Cardiac muscle cell (in vitro differentiated cells and primary cell): ENCODE measurements at regions not wholly inside any gene's neighbourhood (a gene's known extent, or its start where the extent isn't known, plus 50 kb on each side); places are given as distances from the start of the nearest gene placed in this dataset.

Experiments used
- DNase-seq, 2 donors: peaks; one replicate each; pipeline versions ENCODE4 v3.0.0 to v3.0.0-alpha.2; 2010 to 2017; ENCODE audit warnings: low read depth in 1 of 2, low spot score in 1 of 2
- H3K27ac ChIP-seq: fragments of 200-600 bp; sonication (generic); 2 replicates; pipeline ENCODE4 v1.5.1; 2016
- H3K27me3 ChIP-seq: fragments of 200-600 bp; sonication (generic); 2 replicates; pipeline ENCODE4 v1.6.0; 2016; ENCODE audit warnings: control low read depth
- H3K36me3 ChIP-seq: fragments of 200-600 bp; sonication (generic); 2 replicates; pipeline ENCODE4 v1.5.1; 2016; ENCODE audit warnings: control low read depth
- H3K4me1 ChIP-seq: fragments of 200-600 bp; sonication (generic); 2 replicates; pipeline ENCODE4 v1.8.1; 2017; ENCODE audit warnings: low read depth, mild to moderate bottlenecking, mixed run types
- H3K4me3 ChIP-seq: fragments of 200-600 bp; sonication (generic); 2 replicates; pipeline ENCODE4 v1.5.1; 2016; ENCODE audit warnings: mild to moderate bottlenecking
- H3K9me3 ChIP-seq: fragments of 200-600 bp; sonication (generic); 2 replicates; pipeline ENCODE4 v1.5.1; 2017; ENCODE audit warnings: low read depth, mild to moderate bottlenecking, control low read depth
- TF ChIP-seq, protein P1 (sequence below): IDR thresholded peaks from 2 replicates; pipeline ENCODE4 v1.5.1; 2012; ENCODE audit warnings: low read depth, mild to moderate bottlenecking, low read length

DNA sequence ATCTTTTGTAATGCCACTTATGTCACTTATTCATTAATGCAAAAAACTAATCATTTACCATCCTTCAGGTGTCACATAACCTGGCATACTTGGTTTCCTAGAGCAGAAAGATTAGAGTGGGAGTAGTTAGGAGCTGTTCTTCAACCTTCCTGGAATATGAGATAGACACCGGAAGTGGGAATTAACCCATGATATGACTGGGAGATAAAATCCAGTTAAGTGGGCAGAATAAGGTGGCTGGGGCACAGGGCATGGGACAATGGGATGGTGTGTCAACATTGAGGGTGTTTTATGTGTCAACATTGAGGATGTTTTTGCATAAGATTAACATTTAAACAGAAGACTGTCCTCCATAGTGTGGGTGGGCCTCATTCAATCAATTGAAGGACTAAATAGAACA, 94.3 kb upstream of the CBLB start:
- H3K27me3 ChIP-seq: no peaks in the 10 kb centered on the region
- no peaks in the 10 kb centered on the region for H3K4me1 ChIP-seq
- no peak overlapping the region for H3K27ac ChIP-seq
- TF ChIP-seq, protein P1, sequence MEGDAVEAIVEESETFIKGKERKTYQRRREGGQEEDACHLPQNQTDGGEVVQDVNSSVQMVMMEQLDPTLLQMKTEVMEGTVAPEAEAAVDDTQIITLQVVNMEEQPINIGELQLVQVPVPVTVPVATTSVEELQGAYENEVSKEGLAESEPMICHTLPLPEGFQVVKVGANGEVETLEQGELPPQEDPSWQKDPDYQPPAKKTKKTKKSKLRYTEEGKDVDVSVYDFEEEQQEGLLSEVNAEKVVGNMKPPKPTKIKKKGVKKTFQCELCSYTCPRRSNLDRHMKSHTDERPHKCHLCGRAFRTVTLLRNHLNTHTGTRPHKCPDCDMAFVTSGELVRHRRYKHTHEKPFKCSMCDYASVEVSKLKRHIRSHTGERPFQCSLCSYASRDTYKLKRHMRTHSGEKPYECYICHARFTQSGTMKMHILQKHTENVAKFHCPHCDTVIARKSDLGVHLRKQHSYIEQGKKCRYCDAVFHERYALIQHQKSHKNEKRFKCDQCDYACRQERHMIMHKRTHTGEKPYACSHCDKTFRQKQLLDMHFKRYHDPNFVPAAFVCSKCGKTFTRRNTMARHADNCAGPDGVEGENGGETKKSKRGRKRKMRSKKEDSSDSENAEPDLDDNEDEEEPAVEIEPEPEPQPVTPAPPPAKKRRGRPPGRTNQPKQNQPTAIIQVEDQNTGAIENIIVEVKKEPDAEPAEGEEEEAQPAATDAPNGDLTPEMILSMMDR: no peak
- H3K9me3 ChIP-seq: peaks cover 3% of the 10 kb centered on the region
- no peaks in the 10 kb centered on the region for H3K36me3 ChIP-seq
- H3K4me3 ChIP-seq: no peak overlapping the region
- DNase-seq: no peak

DNA sequence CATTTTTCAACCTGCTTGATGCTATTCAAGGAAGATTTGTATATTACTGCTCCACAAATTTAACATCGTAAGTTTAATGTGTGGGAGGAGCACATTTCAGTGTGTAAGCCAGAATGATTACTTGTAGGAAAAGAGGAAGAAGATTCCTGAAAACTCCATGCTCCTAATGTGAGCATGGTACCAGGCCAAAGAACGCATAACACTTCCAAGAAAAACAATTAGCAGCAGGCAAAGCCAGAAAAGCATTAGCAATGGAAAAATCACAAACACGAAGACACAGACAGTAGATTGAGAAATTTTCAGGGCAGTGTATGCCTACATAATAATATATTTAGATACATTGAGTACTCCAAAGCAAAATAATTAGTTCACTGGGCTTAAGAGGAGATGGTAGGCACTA, 96.6 kb upstream of the CBLB start:
- no peaks in the 10 kb centered on the region for H3K27me3 ChIP-seq
- peaks cover 3% of the 10 kb centered on the region for H3K9me3 ChIP-seq
- DNase-seq: peak in 1 of 2 donors; percentile 81
- no peak overlapping the region for H3K4me3 ChIP-seq
- TF ChIP-seq, protein P1: no peak
- no peak overlapping the region for H3K27ac ChIP-seq
- no peaks in the 10 kb centered on the region for H3K4me1 ChIP-seq
- no peaks in the 10 kb centered on the region for H3K36me3 ChIP-seq

DNA sequence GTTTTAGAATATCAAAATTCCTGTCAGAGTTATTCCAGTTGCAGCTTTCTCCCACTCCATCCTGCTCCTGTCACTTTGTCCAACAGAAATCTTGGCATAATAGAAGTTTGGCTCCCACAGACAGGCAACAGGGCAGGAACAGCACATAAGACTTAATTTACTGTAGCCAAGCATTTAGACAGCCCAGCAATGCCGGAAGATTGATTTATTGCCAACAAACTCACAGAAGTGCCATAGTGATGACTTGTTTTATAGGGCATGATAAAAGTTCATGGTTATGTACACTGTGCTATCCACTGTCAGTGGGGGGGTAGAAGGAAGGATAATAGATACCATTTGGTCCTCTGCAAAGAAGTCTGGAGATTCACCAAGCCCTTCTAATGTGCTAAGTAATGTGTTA, 98.3 kb upstream of the CBLB start:
- H3K27ac ChIP-seq: no peak overlapping the region
- no peaks in the 10 kb centered on the region for H3K36me3 ChIP-seq
- H3K4me3 ChIP-seq: no peak overlapping the region
- TF ChIP-seq, protein P1: no peak
- no peaks in the 10 kb centered on the region for H3K4me1 ChIP-seq
- H3K9me3 ChIP-seq: peaks cover 3% of the 10 kb centered on the region
- no peaks in the 10 kb centered on the region for H3K27me3 ChIP-seq
- DNase-seq: peak in 1 of 2 donors; percentile 72

DNA sequence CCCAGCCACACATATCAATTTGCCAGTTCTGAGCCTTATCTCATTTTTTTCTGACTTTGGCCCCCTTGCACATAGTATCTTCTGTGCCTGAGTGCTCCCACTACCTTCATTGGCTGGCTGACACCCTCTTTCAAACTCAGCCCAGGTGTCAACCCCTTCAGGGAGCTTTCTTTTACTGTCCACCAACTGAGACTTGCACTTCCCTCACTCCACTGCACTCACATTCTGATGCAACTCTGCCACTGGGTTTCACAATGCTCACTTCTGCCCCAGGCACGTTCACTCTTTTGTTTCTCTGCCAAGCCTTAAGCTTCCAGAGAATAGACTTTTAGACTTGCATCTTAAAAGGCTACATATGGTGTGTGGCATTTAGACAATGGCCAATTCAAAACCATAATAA, 101.5 kb upstream of the CBLB start:
- H3K4me3 ChIP-seq: no peak overlapping the region
- H3K27ac ChIP-seq: no peak overlapping the region
- H3K9me3 ChIP-seq: no peaks in the 10 kb centered on the region
- no peaks in the 10 kb centered on the region for H3K36me3 ChIP-seq
- H3K27me3 ChIP-seq: no peaks in the 10 kb centered on the region
- TF ChIP-seq, protein P1: no peak
- H3K4me1 ChIP-seq: no peaks in the 10 kb centered on the region
- peak in 1 of 2 donors; percentile 96 for DNase-seq

- Histone ChIP-seq H3K36me3 (no peaks in the 10 kb centered on the region), H3K9me3 (no peaks in the 10 kb centered on the region), H3K4me1 (no peaks in the 10 kb centered on the region), H3K4me3 (no peak overlapping the region), H3K27ac (no peak overlapping the region), H3K27me3 (no peaks in the 10 kb centered on the region)
- TF ChIP-seq, protein P1: no peak
- DNase-seq: no peak
These were observed 103.3 kb upstream of the CBLB start for GRCh38 chr3:105972069-105972468.

- TF ChIP-seq, protein P1: no peak
- H3K27ac ChIP-seq: no peak overlapping the region
- no peaks in the 10 kb centered on the region for H3K36me3 ChIP-seq
- H3K4me3 ChIP-seq: no peak overlapping the region
- H3K4me1 ChIP-seq: no peaks in the 10 kb centered on the region
- no peak for DNase-seq
- H3K27me3 ChIP-seq: no peaks in the 10 kb centered on the region
- no peaks in the 10 kb centered on the region for H3K9me3 ChIP-seq
These were observed 105.6 kb upstream of the CBLB start for GRCh38 chr3:105974381-105974780.
